ENCODE measurements at regions not wholly inside any gene's neighbourhood (a gene's known extent, or its start where the extent isn't known, plus 50 kb on each side); places are given as distances from the start of the nearest gene placed in this dataset.

DNA sequence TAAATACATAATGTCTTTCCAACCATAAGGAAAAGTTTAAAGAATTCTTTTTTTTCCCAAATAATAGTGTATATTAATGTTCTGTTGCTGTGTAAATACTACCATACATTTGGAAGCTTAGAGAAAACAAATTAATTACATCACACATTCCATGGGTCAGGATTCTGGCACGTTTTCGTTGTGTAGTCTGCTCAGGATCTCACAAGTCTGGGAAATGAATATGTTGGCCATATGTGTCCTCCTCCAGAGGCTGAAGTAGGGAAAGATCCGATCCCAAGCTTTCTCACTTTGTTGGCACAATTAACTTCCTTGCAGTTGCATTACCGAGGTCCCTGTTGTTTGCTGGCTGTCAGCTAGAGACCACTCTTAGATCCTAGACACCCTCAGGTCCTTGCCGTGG is 83.9 kb downstream of the RPRM start:
- Histone ChIP-seq H3K27ac (replicated peaks) (no peak overlapping the region), H3K4me3 (replicated peaks; ENCODE audit: insufficient read depth, low read length) (no peak overlapping the region), H3K27me3 (ENCODE audit: insufficient read depth, poor library complexity, severe bottlenecking) (no peaks in the 10 kb centered on the region)
- no peak for DNase-seq (ENCODE audit: low read depth in 1 of 2, low spot score in 1 of 2)
- TF ChIP-seq GABPA (IDR thresholded peaks at IDR 0.05; ENCODE audit: low read depth): no peak
- no peak for TF ChIP-seq POLR2AphosphoS5 (IDR thresholded peaks at IDR 0.05; ENCODE audit: low read depth)
- TF ChIP-seq, protein P1, sequence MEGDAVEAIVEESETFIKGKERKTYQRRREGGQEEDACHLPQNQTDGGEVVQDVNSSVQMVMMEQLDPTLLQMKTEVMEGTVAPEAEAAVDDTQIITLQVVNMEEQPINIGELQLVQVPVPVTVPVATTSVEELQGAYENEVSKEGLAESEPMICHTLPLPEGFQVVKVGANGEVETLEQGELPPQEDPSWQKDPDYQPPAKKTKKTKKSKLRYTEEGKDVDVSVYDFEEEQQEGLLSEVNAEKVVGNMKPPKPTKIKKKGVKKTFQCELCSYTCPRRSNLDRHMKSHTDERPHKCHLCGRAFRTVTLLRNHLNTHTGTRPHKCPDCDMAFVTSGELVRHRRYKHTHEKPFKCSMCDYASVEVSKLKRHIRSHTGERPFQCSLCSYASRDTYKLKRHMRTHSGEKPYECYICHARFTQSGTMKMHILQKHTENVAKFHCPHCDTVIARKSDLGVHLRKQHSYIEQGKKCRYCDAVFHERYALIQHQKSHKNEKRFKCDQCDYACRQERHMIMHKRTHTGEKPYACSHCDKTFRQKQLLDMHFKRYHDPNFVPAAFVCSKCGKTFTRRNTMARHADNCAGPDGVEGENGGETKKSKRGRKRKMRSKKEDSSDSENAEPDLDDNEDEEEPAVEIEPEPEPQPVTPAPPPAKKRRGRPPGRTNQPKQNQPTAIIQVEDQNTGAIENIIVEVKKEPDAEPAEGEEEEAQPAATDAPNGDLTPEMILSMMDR (IDR thresholded peaks at IDR 0.05; ENCODE audit: insufficient read depth, low read length): no peak
- TF ChIP-seq SPI1 (IDR thresholded peaks at IDR 0.05; ENCODE audit: borderline replicate concordance, low read depth): no peak

DNA sequence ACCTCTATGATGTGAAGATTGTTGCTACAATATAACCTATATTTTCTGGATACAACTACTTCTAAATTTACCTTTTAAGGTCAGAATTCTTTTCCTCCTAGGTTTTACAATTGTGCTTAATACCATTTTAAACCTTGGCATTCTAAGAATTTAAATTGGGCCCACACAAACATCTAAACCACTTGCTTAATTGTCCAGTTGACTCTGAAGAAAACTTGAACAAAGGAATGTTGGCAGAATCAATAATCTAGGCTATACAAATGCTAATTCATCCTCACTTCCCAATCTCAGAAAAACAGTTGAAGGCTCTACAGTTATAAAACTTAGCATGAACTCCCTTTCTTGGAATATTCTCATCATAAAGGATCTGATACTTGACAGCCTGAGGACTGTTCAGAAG is 84.3 kb downstream of the RPRM start:
- Histone ChIP-seq H3K4me3 (replicated peaks; ENCODE audit: insufficient read depth, low read length) (no peak overlapping the region), H3K27ac (replicated peaks) (no peak overlapping the region), H3K27me3 (ENCODE audit: insufficient read depth, poor library complexity, severe bottlenecking) (no peaks in the 10 kb centered on the region)
- DNase-seq (ENCODE audit: low read depth in 1 of 2, low spot score in 1 of 2): no peak
- TF ChIP-seq GABPA (IDR thresholded peaks at IDR 0.05; ENCODE audit: low read depth) (no peak), SPI1 (IDR thresholded peaks at IDR 0.05; ENCODE audit: borderline replicate concordance, low read depth) (no peak), POLR2AphosphoS5 (IDR thresholded peaks at IDR 0.05; ENCODE audit: low read depth) (no peak)

DNA sequence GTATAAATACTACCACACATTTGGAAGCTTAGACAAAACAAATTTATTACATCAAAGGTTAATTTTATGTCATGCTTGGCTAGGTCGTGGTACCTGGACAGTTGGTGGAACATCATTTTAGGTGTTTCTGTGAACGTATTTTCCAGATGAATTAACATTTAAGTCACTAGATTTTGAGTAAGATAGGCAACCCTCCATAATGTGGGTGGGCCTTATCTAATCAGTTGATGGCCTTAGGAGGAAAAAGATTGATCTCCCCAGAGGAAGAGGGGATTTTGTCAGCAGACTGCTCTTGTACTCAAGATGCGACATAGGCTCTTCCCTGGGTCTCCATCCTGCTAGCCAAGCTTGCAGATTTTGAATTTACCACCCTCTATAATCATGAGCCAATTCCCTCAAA is 85.0 kb downstream of the RPRM start:
- Histone ChIP-seq H3K4me3 (replicated peaks; ENCODE audit: insufficient read depth, low read length) (no peak overlapping the region), H3K27me3 (ENCODE audit: insufficient read depth, poor library complexity, severe bottlenecking) (no peaks in the 10 kb centered on the region), H3K27ac (replicated peaks) (no peak overlapping the region)
- DNase-seq (ENCODE audit: low read depth in 1 of 2, low spot score in 1 of 2): no peak
- TF ChIP-seq, protein P2, sequence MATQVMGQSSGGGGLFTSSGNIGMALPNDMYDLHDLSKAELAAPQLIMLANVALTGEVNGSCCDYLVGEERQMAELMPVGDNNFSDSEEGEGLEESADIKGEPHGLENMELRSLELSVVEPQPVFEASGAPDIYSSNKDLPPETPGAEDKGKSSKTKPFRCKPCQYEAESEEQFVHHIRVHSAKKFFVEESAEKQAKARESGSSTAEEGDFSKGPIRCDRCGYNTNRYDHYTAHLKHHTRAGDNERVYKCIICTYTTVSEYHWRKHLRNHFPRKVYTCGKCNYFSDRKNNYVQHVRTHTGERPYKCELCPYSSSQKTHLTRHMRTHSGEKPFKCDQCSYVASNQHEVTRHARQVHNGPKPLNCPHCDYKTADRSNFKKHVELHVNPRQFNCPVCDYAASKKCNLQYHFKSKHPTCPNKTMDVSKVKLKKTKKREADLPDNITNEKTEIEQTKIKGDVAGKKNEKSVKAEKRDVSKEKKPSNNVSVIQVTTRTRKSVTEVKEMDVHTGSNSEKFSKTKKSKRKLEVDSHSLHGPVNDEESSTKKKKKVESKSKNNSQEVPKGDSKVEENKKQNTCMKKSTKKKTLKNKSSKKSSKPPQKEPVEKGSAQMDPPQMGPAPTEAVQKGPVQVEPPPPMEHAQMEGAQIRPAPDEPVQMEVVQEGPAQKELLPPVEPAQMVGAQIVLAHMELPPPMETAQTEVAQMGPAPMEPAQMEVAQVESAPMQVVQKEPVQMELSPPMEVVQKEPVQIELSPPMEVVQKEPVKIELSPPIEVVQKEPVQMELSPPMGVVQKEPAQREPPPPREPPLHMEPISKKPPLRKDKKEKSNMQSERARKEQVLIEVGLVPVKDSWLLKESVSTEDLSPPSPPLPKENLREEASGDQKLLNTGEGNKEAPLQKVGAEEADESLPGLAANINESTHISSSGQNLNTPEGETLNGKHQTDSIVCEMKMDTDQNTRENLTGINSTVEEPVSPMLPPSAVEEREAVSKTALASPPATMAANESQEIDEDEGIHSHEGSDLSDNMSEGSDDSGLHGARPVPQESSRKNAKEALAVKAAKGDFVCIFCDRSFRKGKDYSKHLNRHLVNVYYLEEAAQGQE (IDR thresholded peaks at IDR 0.05; ENCODE audit: insufficient replicate concordance, low read depth): no peak
- TF ChIP-seq SPI1 (IDR thresholded peaks at IDR 0.05; ENCODE audit: borderline replicate concordance, low read depth) (no peak), GABPA (IDR thresholded peaks at IDR 0.05; ENCODE audit: low read depth) (no peak), POLR2AphosphoS5 (IDR thresholded peaks at IDR 0.05; ENCODE audit: low read depth) (no peak)
- TF ChIP-seq, protein P1 (IDR thresholded peaks at IDR 0.05; ENCODE audit: insufficient read depth, low read length): no peak

DNA sequence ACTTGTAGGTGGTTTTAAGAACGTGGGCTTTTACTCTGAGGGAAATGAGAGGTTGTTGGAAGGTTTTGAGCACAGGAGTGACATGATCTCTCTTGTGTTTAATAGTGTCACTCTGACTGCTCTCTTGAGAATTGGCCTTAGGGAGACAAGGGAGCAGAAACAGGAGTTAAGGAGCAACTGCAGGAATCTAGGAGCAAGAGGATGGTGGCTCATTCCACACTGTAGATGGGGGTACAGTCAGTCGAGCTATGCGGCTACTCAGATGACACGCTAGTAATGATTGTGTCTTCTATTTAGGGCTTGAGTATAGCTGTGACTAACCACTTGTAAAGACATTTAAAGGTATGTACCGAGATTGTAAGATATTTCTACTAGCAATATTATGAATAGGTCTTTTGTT is 87.4 kb downstream of the RPRM start:
- no peak for DNase-seq (ENCODE audit: low read depth in 1 of 2, low spot score in 1 of 2)
- TF ChIP-seq POLR2AphosphoS5 (IDR thresholded peaks at IDR 0.05; ENCODE audit: low read depth) (no peak), GABPA (IDR thresholded peaks at IDR 0.05; ENCODE audit: low read depth) (no peak), SPI1 (IDR thresholded peaks at IDR 0.05; ENCODE audit: borderline replicate concordance, low read depth) (no peak)
- TF ChIP-seq, protein P1 (IDR thresholded peaks at IDR 0.05; ENCODE audit: insufficient read depth, low read length): no peak
- TF ChIP-seq, protein P2 (IDR thresholded peaks at IDR 0.05; ENCODE audit: insufficient replicate concordance, low read depth): no peak
- no peaks in the 10 kb centered on the region for H3K27me3 ChIP-seq (ENCODE audit: insufficient read depth, poor library complexity, severe bottlenecking)
- no peak overlapping the region for H3K27ac ChIP-seq (replicated peaks)
- H3K4me3 ChIP-seq (replicated peaks; ENCODE audit: insufficient read depth, low read length): no peak overlapping the region

Measured in HL-60 (cell line).